Liver (tissue), 7 donors: ENCODE measurements at regions not wholly inside any gene's neighbourhood (a gene's known extent, or its start where the extent isn't known, plus 50 kb on each side); places are given as distances from the start of the nearest gene placed in this dataset.

Source experiments
- DNase-seq: peaks from one replicate; pipeline ENCODE4 v3.0.0-alpha.2; 2017; ENCODE audit warnings: low spot score
- H3K27ac ChIP-seq, 2 donors: one replicate each; pipeline ENCODE4 v1.7.0; 2013; ENCODE audit warnings: inconsistent platforms in 2 of 2, low read length in 2 of 2, control low read depth in 1 of 2, low read depth in 1 of 2, mild to moderate bottlenecking in 1 of 2
- H3K27me3 ChIP-seq, 4 donors: one replicate each; pipeline versions ENCODE4 v1.6.1 to v1.7.0; 2013; ENCODE audit warnings: low read length in 3 of 4, inconsistent platforms in 1 of 4, mild to moderate bottlenecking in 1 of 4, moderate library complexity in 1 of 4; ENCODE audit not compliant: control insufficient read depth in 4 of 4, insufficient read depth in 4 of 4
- H3K36me3 ChIP-seq, 4 donors: one replicate each; pipeline versions ENCODE4 v1.6.1 to v1.7.0; 2013; ENCODE audit warnings: low read length in 3 of 4, mild to moderate bottlenecking in 3 of 4, low read depth in 1 of 4, moderate library complexity in 1 of 4; ENCODE audit not compliant: control insufficient read depth in 4 of 4, insufficient read depth in 3 of 4
- H3K4me1 ChIP-seq, 4 donors: one replicate each; pipeline versions ENCODE4 v1.6.1 to v1.7.0; 2013; ENCODE audit warnings: low read length in 3 of 4, mild to moderate bottlenecking in 3 of 4, moderate library complexity in 1 of 4; ENCODE audit not compliant: control insufficient read depth in 4 of 4, insufficient read depth in 4 of 4
- H3K4me3 ChIP-seq, 3 donors: one replicate each; pipeline versions ENCODE4 v1.6.1 to v1.7.0; 2013; ENCODE audit warnings: low read length in 3 of 3, control low read depth in 1 of 3, low read depth in 1 of 3, mild to moderate bottlenecking in 1 of 3
- H3K9ac ChIP-seq, 2 donors: one replicate each; pipeline ENCODE4 v1.7.0; 2013; ENCODE audit warnings: low read length in 2 of 2, mild to moderate bottlenecking in 2 of 2, moderate library complexity in 2 of 2, control low read depth in 1 of 2, low read depth in 1 of 2
- H3K9me3 ChIP-seq, 4 donors: one replicate each; pipeline versions ENCODE4 v1.6.1 to v1.7.0; 2013; ENCODE audit warnings: low read length in 3 of 4; ENCODE audit not compliant: control insufficient read depth in 4 of 4
- EGR1 ChIP-seq, 2 donors: IDR thresholded peaks; 2 replicates each; pipeline ENCODE4 v1.6.1; 2016 to 2018; ENCODE audit warnings: antibody characterized with exemption in 2 of 2, low read depth in 2 of 2
- FOXA1 ChIP-seq: IDR thresholded peaks from 2 replicates; pipeline ENCODE4 v1.6.1; 2016; ENCODE audit warnings: antibody characterized with exemption
- FOXA2 ChIP-seq: IDR thresholded peaks from 2 replicates; pipeline ENCODE4 v1.6.1; 2016; ENCODE audit warnings: antibody characterized with exemption
- GABPA ChIP-seq, 2 donors: IDR thresholded peaks in 1 of 2; conservative IDR thresholded peaks in 1 of 2; 2 replicates each; pipeline ENCODE4 v1.6.1; 2016; ENCODE audit warnings: antibody characterized with exemption in 2 of 2, mild to moderate bottlenecking in 1 of 2, moderate library complexity in 1 of 2
- HNF4A ChIP-seq, 2 donors: conservative IDR thresholded peaks; 2 replicates each; pipeline ENCODE4 v1.6.1; 2016; ENCODE audit warnings: antibody characterized with exemption in 2 of 2, mild to moderate bottlenecking in 2 of 2
- HNF4G ChIP-seq: IDR thresholded peaks from 2 replicates; pipeline ENCODE4 v1.6.1; 2016; ENCODE audit warnings: antibody characterized with exemption
- JUND ChIP-seq, 2 donors: IDR thresholded peaks; 2 replicates each; pipeline ENCODE4 v1.6.1; 2016; ENCODE audit warnings: antibody characterized with exemption in 2 of 2
- NR2F2 ChIP-seq: IDR thresholded peaks from 2 replicates; pipeline ENCODE4 v1.6.1; 2016; ENCODE audit warnings: antibody characterized with exemption
- RAD21 ChIP-seq, 2 donors: IDR thresholded peaks; 2 replicates each; pipeline ENCODE4 v1.6.1; 2016; ENCODE audit warnings: antibody characterized with exemption in 2 of 2, mild to moderate bottlenecking in 2 of 2
- RXRA ChIP-seq, 2 donors: IDR thresholded peaks; 2 replicates each; pipeline ENCODE4 v1.6.1; 2017 to 2018; ENCODE audit warnings: antibody characterized with exemption in 2 of 2, mild to moderate bottlenecking in 1 of 2
- SP1 ChIP-seq: IDR thresholded peaks from 2 replicates; pipeline ENCODE4 v1.6.1; 2018; ENCODE audit warnings: antibody characterized with exemption, mild to moderate bottlenecking
- TAF1 ChIP-seq: conservative IDR thresholded peaks from 2 replicates; pipeline ENCODE4 v1.6.1; 2016; ENCODE audit warnings: antibody characterized with exemption, mild to moderate bottlenecking
- YY1 ChIP-seq: IDR thresholded peaks from 2 replicates; pipeline ENCODE4 v1.6.1; 2016; ENCODE audit warnings: antibody characterized with exemption, mild to moderate bottlenecking
- WGBS: extraction: QIAGEN DNeasy Blood & Tissue Kit; methylation state at CpG from one replicate; pipeline ENCODE4 v1.1.7; 2013; 5-methylcytosine and 5-hydroxymethylcytosine counted together
- TF ChIP-seq, protein P1 (sequence below): IDR thresholded peaks from 2 replicates; pipeline ENCODE4 v1.6.1; 2016; ENCODE audit warnings: antibody characterized with exemption
- TF ChIP-seq, protein P2 (sequence below): IDR thresholded peaks from 2 replicates; pipeline ENCODE4 v1.6.1; 2016; ENCODE audit warnings: antibody characterized with exemption
- TF ChIP-seq, protein P3 (sequence below): IDR thresholded peaks from 2 replicates; pipeline ENCODE4 v1.6.1; 2016; ENCODE audit warnings: antibody characterized with exemption
- donor health status: healthy.
- donor health status: healthy.
- donor health status: healthy.
- donor health status: healthy.

DNA sequence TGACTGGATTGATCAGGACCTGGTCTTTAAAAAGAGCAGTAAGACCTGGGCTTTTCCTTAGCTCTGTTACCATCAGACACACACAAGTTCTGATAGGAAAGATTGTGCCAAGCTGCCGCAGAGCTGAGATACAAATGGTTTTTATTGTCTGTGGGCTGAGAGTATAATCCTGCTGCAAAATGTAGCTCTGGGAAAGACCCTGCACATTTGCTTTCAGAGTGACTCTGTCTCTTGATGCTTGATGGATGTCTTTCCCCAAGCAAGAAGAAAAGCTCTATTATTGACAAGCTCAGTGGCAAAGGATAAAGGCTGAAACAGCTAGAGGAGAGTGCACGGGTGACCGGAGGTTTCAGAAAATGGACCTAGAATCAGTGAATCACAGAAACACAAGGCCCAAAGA, 95.3 kb upstream of the PARD3B start:
- peaks cover 0 to 2% (median 0%) of the 10 kb centered on the region in 4 donors for H3K4me1 ChIP-seq
- 98% methylated on average over 3 of the region's 3 CpGs for WGBS
- no peak overlapping the region for H3K9ac ChIP-seq
- no peak overlapping the region for H3K27ac ChIP-seq
- H3K27me3 ChIP-seq = no peaks in the 10 kb centered on the region
- H3K9me3 ChIP-seq = peaks cover 0 to 2% (median 0%) of the 10 kb centered on the region in 4 donors
- no peaks in the 10 kb centered on the region for H3K36me3 ChIP-seq
- no peak for DNase-seq
- TF ChIP-seq, protein P1, sequence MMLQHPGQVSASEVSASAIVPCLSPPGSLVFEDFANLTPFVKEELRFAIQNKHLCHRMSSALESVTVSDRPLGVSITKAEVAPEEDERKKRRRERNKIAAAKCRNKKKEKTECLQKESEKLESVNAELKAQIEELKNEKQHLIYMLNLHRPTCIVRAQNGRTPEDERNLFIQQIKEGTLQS = no peak
- TF ChIP-seq RXRA (IDR thresholded peaks at IDR 0.05) (no peak), FOXA2 (no peak), FOXA1 (no peak), JUND (IDR thresholded peaks at IDR 0.05) (no peak), TAF1 (no peak), RAD21 (IDR thresholded peaks at IDR 0.05) (no peak), YY1 (no peak)
- TF ChIP-seq, protein P2, sequence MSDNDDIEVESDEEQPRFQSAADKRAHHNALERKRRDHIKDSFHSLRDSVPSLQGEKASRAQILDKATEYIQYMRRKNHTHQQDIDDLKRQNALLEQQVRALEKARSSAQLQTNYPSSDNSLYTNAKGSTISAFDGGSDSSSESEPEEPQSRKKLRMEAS = no peak
- TF ChIP-seq, protein P3, sequence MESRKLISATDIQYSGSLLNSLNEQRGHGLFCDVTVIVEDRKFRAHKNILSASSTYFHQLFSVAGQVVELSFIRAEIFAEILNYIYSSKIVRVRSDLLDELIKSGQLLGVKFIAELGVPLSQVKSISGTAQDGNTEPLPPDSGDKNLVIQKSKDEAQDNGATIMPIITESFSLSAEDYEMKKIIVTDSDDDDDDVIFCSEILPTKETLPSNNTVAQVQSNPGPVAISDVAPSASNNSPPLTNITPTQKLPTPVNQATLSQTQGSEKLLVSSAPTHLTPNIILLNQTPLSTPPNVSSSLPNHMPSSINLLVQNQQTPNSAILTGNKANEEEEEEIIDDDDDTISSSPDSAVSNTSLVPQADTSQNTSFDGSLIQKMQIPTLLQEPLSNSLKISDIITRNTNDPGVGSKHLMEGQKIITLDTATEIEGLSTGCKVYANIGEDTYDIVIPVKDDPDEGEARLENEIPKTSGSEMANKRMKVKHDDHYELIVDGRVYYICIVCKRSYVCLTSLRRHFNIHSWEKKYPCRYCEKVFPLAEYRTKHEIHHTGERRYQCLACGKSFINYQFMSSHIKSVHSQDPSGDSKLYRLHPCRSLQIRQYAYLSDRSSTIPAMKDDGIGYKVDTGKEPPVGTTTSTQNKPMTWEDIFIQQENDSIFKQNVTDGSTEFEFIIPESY = no peak
- no peak overlapping the region for H3K4me3 ChIP-seq

DNA sequence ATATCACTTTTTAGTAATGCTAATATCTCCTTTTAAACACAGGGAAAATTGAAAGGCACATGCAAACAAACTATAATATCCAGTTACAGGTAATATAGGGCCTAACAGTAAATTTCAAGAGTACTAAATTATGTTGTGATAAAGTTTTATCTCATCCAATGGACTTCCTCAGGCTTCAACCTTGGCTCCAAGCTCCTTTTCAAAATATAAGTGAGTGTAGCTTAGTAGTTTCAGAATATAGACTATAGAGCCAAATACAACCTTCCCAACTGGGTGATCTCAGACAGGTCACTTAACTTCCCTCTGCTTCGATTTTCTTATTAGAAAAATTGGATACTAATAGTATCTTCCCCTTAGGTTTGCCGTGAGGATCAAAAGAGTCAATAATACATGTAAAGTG, 93.5 kb upstream of the PARD3B start:
- H3K4me3 ChIP-seq = no peak overlapping the region
- no peaks in the 10 kb centered on the region for H3K9me3 ChIP-seq
- H3K27ac ChIP-seq = no peak overlapping the region
- no peaks in the 10 kb centered on the region for H3K36me3 ChIP-seq
- WGBS = 72% methylated on average over 2 of the region's 2 CpGs
- no peak for DNase-seq
- no peak for TF ChIP-seq RAD21 (IDR thresholded peaks at IDR 0.05)
- no peak for TF ChIP-seq YY1
- TF ChIP-seq FOXA2 = no peak
- TF ChIP-seq, protein P1 = no peak
- no peak for TF ChIP-seq HNF4A (conservative IDR thresholded peaks at IDR 0.05)
- no peaks in the 10 kb centered on the region for H3K27me3 ChIP-seq
- H3K4me1 ChIP-seq = peaks cover 0 to 2% (median 0%) of the 10 kb centered on the region in 4 donors
- no peak overlapping the region for H3K9ac ChIP-seq

DNA sequence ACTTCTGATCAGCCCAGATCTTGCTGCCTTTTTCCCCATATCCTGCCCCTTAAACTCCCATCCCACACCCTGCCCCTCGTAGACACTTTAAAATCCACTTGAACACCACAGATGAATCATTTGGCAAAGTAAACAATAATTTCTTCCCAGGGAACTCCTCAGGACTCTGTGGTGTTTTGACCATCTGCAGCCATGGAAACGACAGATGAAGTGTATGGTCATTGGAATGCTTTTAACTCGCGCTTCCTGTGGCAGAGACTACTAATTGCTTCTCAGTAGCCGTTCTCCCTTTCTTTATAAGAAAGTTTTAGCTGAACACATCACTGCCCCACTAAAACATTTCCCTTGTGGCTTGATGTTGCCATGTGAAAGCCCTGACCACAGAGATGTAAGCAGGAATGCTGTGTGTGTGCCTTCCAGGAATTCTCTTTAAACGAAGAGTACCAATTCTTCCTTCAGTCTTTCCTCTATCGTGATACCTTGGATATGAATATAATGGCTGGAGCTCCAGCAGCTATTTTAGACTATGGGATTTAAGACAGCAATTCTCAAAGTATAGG, 92.7 kb upstream of the PARD3B start:
- DNase-seq = no peak
- no peaks in the 10 kb centered on the region for H3K9me3 ChIP-seq
- no peaks in the 10 kb centered on the region for H3K36me3 ChIP-seq
- H3K9ac ChIP-seq = no peak overlapping the region
- TF ChIP-seq HNF4A (conservative IDR thresholded peaks at IDR 0.05) = no peak
- TF ChIP-seq YY1 = no peak
- TF ChIP-seq, protein P3 = no peak
- no peak for TF ChIP-seq NR2F2
- no peak for TF ChIP-seq HNF4G
- TF ChIP-seq, protein P2 = no peak
- TF ChIP-seq RAD21 (IDR thresholded peaks at IDR 0.05) = no peak
- TF ChIP-seq RXRA (IDR thresholded peaks at IDR 0.05) = no peak
- TF ChIP-seq, protein P1 = no peak
- no peak for TF ChIP-seq TAF1
- no peak for TF ChIP-seq EGR1 (IDR thresholded peaks at IDR 0.05; ENCODE audit: low read depth in 2 of 2)
- TF ChIP-seq GABPA (IDR thresholded peaks at IDR 0.05 in 1 of 2, conservative IDR thresholded peaks at IDR 0.05 in 1 of 2) = no peak
- no peak for TF ChIP-seq SP1
- no peak for TF ChIP-seq JUND (IDR thresholded peaks at IDR 0.05)
- H3K27me3 ChIP-seq = no peaks in the 10 kb centered on the region
- H3K4me1 ChIP-seq = peaks cover 0 to 2% (median 0%) of the 10 kb centered on the region in 4 donors
- no peak overlapping the region for H3K27ac ChIP-seq
- H3K4me3 ChIP-seq = no peak overlapping the region
- WGBS = 72% methylated on average over 7 of the region's 7 CpGs
